ENCODE measurements at regions not wholly inside any gene's neighbourhood (a gene's known extent, or its start where the extent isn't known, plus 50 kb on each side); places are given as distances from the start of the nearest gene placed in this dataset.

DNA sequence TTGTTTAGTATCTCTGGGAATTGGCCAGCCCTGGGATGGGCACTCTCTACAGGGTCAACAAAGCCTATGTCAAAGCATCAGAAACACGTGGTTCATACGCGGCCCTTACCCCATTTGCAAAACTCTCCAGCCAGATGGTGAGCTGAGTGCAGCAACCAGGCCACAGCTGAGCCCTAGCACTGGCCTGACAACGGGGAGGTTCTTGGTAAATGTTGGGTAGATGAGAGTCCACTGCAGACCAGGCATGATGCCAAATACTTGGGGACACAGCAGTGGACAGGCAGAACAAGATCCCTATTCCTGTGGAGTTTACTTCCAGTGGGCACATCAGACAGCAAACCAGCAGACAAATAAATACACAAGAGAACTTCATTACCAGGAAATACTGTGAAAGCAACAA lies 172.1 kb upstream of the SYT13 start:
- H3K27me3 ChIP-seq (ENCODE audit: insufficient read depth, low read depth): no peaks in the 10 kb centered on the region

DNA sequence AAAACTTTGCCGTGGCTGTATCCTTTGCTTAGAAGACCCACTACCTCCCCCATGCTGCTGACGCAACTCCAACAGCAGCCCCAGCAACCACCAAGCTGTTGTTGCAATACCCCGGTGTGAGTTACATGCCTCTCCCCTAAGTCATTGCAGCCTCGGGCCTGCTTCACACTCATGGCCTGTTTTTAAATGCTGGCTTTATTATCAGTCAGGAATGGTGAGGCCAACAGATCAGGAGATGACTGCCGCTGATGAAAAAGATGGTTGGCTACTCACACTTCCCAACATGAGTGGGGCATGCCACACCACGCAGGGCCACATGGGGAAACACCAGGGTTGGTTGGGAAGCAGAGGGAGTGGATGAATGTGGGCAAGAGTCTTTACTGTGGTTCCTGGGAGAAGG lies 171.5 kb upstream of the SYT13 start:
- Histone ChIP-seq H3K4me2 (no peak overlapping the region), H3K9ac (no peak overlapping the region), H3K36me3 (ENCODE audit: insufficient read depth) (no peaks in the 10 kb centered on the region), H3K27me3 (ENCODE audit: insufficient read depth, low read depth) (no peaks in the 10 kb centered on the region), H4K20me1 (ENCODE audit: insufficient read depth) (no peaks in the 10 kb centered on the region), H3K4me1 (ENCODE audit: low read depth, poor library complexity, severe bottlenecking) (no peaks in the 10 kb centered on the region), H3K79me2 (ENCODE audit: insufficient read depth, low read depth) (no peaks in the 10 kb centered on the region), H3K27ac (no peak overlapping the region), H3K4me3 (IDR thresholded peaks at IDR 0.05; ENCODE audit: insufficient read depth, low read depth, low read length) (no peak overlapping the region), H2AFZ (ENCODE audit: low read depth) (no peak overlapping the region)
- TF ChIP-seq, protein P1, sequence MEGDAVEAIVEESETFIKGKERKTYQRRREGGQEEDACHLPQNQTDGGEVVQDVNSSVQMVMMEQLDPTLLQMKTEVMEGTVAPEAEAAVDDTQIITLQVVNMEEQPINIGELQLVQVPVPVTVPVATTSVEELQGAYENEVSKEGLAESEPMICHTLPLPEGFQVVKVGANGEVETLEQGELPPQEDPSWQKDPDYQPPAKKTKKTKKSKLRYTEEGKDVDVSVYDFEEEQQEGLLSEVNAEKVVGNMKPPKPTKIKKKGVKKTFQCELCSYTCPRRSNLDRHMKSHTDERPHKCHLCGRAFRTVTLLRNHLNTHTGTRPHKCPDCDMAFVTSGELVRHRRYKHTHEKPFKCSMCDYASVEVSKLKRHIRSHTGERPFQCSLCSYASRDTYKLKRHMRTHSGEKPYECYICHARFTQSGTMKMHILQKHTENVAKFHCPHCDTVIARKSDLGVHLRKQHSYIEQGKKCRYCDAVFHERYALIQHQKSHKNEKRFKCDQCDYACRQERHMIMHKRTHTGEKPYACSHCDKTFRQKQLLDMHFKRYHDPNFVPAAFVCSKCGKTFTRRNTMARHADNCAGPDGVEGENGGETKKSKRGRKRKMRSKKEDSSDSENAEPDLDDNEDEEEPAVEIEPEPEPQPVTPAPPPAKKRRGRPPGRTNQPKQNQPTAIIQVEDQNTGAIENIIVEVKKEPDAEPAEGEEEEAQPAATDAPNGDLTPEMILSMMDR (conservative IDR thresholded peaks at IDR 0.05; ENCODE audit: low read depth, low read length): no peak

More for the DNA sequence above, 172.1 kb upstream of the SYT13 start:
- TF ChIP-seq, protein P1 (conservative IDR thresholded peaks at IDR 0.05; ENCODE audit: low read depth, low read length): no peak
- Histone ChIP-seq H3K27ac (no peak overlapping the region), H3K79me2 (ENCODE audit: insufficient read depth, low read depth) (no peaks in the 10 kb centered on the region), H2AFZ (ENCODE audit: low read depth) (no peak overlapping the region), H3K36me3 (ENCODE audit: insufficient read depth) (no peaks in the 10 kb centered on the region), H3K4me3 (IDR thresholded peaks at IDR 0.05; ENCODE audit: insufficient read depth, low read depth, low read length) (no peak overlapping the region), H3K9ac (no peak overlapping the region), H3K4me1 (ENCODE audit: low read depth, poor library complexity, severe bottlenecking) (no peaks in the 10 kb centered on the region), H3K4me2 (no peak overlapping the region), H4K20me1 (ENCODE audit: insufficient read depth) (no peaks in the 10 kb centered on the region)

DNA sequence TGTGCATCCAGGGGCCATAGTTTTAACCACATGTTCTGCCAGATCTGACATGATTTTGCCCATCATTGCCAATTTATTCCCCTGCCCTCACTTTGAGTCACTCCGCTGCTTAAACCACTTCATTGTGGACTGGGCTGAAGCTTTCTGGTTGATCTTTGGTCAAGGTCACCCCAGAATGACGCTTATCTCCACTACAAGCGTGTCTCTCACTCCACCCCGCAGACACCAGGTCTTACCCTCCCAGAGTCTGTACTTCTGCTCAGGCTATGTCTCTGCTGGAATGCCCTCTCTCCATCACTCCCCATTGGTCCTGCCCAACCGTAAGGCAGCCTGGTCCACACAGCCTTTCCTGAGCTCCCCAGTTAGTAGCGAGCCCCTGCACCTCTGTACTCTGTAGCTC lies 170.5 kb upstream of the SYT13 start:
- Histone ChIP-seq H3K4me3 (IDR thresholded peaks at IDR 0.05; ENCODE audit: insufficient read depth, low read depth, low read length) (no peak overlapping the region), H3K36me3 (ENCODE audit: insufficient read depth) (no peaks in the 10 kb centered on the region), H3K4me1 (ENCODE audit: low read depth, poor library complexity, severe bottlenecking) (no peaks in the 10 kb centered on the region), H3K79me2 (ENCODE audit: insufficient read depth, low read depth) (no peaks in the 10 kb centered on the region), H2AFZ (ENCODE audit: low read depth) (no peak overlapping the region), H3K4me2 (no peak overlapping the region), H3K27ac (no peak overlapping the region), H3K27me3 (ENCODE audit: insufficient read depth, low read depth) (no peaks in the 10 kb centered on the region), H4K20me1 (ENCODE audit: insufficient read depth) (no peaks in the 10 kb centered on the region), H3K9ac (no peak overlapping the region)
- TF ChIP-seq, protein P1 (conservative IDR thresholded peaks at IDR 0.05; ENCODE audit: low read depth, low read length): no peak

DNA sequence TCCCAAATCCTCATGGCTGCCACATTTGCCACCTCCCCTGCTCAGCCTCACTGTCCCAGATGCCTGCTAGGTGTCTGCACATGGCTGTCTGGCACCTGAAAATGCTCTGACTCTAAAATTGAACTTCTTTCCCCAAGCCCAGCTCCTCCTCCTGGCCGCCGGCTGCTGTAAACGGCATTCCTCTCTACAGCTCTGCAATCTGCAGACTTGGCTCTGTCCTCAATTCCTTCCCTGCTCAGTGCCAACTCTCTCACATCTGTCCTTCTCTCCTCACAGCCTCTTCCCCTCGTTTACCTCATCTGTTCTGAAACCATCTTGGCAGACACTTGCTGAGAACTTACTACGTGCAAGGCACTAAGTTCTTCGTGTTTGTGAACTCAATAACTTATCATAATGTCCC lies 169.4 kb upstream of the SYT13 start:
- TF ChIP-seq, protein P1 (conservative IDR thresholded peaks at IDR 0.05; ENCODE audit: low read depth, low read length): no peak
- Histone ChIP-seq H3K27ac (no peak overlapping the region), H3K36me3 (ENCODE audit: insufficient read depth) (no peaks in the 10 kb centered on the region), H2AFZ (ENCODE audit: low read depth) (no peak overlapping the region), H3K9ac (no peak overlapping the region), H4K20me1 (ENCODE audit: insufficient read depth) (no peaks in the 10 kb centered on the region), H3K27me3 (ENCODE audit: insufficient read depth, low read depth) (no peaks in the 10 kb centered on the region), H3K4me1 (ENCODE audit: low read depth, poor library complexity, severe bottlenecking) (no peaks in the 10 kb centered on the region), H3K4me3 (IDR thresholded peaks at IDR 0.05; ENCODE audit: insufficient read depth, low read depth, low read length) (no peak overlapping the region), H3K79me2 (ENCODE audit: insufficient read depth, low read depth) (no peaks in the 10 kb centered on the region), H3K4me2 (no peak overlapping the region)

Data from KMS-11 (cell line).